Gastrocnemius medialis (tissue), 4 donors: ENCODE measurements at regions not wholly inside any gene's neighbourhood (a gene's known extent, or its start where the extent isn't known, plus 50 kb on each side); places are given as distances from the start of the nearest gene placed in this dataset.

Experiments used
- POLR2A ChIP-seq, 2 donors: fragments of 450-650 bp; IDR thresholded peaks; one replicate each; pipeline ENCODE4 v1.6.1; 2017; ENCODE audit warnings: antibody characterized with exemption in 2 of 2, mild to moderate bottlenecking in 2 of 2, moderate library complexity in 2 of 2
- TF ChIP-seq, protein P1 (sequence below), 5 experiments: fragments of 450-650 bp in 3 of 5; fragments of 200-600 bp in 2 of 5; sonication (generic) in 2 of 5; IDR thresholded peaks in 4 of 5; conservative IDR thresholded peaks in 1 of 5; 1 replicate in 4 of 5; 2 replicates in 1 of 5; pipeline ENCODE4 v1.5.1; 2016 to 2019; ENCODE audit warnings: antibody characterized with exemption in 5 of 5, mild to moderate bottlenecking in 3 of 5, moderate library complexity in 3 of 5

DNA sequence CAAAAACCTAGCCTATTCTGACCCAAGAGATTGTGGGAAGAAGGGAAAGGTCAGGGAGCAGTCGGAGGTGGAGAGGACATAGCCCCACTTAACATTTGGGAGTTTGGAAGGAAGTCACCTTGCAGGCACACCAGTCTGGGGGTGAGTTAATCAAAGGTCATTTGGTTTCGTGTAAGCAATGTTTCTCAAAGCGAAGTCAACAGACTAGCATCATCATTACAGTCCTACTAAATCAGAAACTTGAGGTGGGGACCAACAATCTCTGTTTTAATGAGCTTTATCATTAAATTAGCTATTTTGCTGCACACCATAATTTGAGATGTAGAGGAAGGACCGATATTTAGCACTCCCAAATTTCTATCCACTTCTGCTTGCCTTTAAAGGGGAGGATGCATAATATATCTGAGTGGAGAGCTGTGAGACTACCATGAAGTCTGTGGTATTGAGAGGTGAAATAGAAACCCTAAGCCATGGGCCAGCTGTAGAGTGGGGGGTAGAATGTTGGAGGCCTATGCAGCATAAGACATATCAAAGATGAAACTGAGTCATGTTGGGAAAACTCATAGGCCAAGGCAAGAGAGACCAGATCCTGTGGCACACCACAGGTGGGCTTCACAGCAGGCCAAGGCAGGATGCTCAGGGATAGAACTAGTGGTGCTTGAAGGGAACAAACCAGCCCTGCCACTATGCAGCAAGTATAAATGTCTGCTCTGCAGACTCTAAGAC lies 141.7 kb upstream of the ANKFN1 start:
- TF ChIP-seq, protein P1, sequence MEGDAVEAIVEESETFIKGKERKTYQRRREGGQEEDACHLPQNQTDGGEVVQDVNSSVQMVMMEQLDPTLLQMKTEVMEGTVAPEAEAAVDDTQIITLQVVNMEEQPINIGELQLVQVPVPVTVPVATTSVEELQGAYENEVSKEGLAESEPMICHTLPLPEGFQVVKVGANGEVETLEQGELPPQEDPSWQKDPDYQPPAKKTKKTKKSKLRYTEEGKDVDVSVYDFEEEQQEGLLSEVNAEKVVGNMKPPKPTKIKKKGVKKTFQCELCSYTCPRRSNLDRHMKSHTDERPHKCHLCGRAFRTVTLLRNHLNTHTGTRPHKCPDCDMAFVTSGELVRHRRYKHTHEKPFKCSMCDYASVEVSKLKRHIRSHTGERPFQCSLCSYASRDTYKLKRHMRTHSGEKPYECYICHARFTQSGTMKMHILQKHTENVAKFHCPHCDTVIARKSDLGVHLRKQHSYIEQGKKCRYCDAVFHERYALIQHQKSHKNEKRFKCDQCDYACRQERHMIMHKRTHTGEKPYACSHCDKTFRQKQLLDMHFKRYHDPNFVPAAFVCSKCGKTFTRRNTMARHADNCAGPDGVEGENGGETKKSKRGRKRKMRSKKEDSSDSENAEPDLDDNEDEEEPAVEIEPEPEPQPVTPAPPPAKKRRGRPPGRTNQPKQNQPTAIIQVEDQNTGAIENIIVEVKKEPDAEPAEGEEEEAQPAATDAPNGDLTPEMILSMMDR (IDR thresholded peaks at IDR 0.05 in 4 of 5, conservative IDR thresholded peaks at IDR 0.05 in 1 of 5), result no peak
- no peak for TF ChIP-seq POLR2A (IDR thresholded peaks at IDR 0.05)
